ENCODE measurements at regions not wholly inside any gene's neighbourhood (a gene's known extent, or its start where the extent isn't known, plus 50 kb on each side); places are given as distances from the start of the nearest gene placed in this dataset.
A peak's percentile ranks its signal among the peaks of the same experiment; 100 is the strongest.
"Not testable (repeated sequence)": the region's sequence is repeated elsewhere in the genome, so short reads cannot be mapped to it uniquely, and the experiment has no call there.

DNA sequence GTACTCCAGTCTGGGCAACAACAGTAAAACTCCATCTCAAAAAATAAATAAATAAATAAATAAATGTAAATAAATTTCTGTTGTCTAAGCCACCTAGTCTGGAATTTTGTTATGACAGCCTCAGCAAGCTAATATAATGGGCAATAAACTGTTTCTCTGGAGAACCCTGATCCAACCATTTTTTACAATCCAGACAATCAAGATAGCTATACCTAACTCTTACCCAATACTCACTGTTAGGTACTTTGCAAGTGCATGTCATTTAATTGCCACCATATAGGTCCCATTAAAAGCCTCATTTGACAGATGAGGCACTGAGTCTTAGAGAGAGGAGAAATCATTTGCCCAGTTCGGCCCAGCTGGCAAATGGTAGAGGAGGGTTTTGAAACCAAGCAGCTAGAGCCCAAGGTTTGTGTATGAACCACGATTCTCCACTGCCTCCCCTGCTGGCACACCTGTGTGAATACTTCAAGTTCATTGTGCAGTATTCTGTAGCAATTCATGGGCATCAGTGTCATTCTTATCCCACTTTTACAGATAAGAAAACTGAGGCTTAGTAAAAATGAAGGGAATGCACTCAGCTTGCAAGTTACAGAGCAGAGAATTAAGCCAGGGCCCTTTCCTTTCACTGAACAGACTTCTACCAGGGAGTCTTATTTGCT is 107.0 kb upstream of the UBE2E1 start:
- ATAC-seq = no peak
- intact Hi-C loops (cut with DNase I) = no loop called here

DNA sequence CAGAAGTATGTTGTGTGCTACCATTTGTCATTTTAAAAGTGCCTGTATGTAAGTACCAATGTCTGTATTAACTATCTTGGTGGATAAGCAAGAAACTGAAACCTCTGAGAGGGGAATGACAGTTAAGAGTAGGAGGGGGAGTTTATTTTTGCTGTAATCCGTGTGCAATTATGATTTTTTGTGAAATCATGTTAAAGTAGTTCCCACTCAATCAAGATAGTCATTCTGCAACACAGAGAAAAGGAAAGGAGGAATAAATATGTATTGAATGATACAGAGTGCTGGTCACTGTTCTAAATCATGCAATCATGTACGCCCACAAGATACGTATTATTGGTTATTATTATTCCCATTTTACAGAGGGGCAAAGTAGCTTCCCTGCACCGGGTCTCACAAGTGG is 105.1 kb upstream of the UBE2E1 start:
- no peak for DNase-seq
- intact Hi-C loops (cut with DNase I) = no loop called here
- ATAC-seq = no peak

More for the DNA sequence above, 107.0 kb upstream of the UBE2E1 start:
- no peak for DNase-seq

DNA sequence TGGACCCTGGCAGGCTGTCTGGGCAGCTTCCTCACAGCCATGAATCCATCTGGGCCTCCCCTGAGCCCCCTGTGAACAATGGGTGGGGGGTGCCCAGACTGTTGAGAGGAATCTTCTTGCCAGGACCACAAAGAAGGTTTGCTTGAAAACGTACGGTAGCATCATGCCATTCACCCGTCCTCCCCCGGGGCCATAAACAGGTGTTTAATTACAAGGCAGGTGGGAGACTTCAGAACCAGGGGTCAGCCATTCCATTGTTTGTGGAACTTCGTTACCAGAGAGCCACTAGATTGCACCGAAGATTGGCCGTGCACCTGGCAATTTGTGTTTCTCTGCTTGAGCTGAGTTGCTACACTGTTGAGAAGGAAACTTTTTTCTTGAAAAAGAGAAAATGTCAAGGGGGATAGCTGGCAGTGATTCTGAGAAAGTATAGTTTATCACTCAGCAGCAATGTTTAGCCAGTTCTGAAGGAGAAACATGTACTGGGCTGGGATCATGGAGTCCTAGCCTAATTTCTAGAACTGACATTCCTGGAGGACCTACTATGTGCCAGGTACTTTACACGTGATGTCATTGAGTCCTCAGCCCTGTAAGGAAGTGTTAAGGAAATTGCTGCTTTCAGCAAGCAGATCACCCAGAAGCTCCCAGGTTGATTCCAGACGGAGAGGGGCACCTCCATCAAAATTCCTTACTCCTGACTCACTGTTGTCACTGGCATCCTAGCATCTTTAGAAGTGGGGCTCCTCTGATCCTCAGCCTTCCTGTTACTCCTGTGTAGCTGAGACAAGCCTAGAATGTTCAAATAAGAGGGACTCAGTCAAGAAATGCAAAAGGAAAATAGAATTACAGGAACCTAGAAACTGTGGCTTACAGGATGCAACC is 103.8 kb upstream of the UBE2E1 start:
- ATAC-seq (no peak), DNase-seq (no peak)
- intact Hi-C loops (cut with DNase I) = no loop called here

DNA sequence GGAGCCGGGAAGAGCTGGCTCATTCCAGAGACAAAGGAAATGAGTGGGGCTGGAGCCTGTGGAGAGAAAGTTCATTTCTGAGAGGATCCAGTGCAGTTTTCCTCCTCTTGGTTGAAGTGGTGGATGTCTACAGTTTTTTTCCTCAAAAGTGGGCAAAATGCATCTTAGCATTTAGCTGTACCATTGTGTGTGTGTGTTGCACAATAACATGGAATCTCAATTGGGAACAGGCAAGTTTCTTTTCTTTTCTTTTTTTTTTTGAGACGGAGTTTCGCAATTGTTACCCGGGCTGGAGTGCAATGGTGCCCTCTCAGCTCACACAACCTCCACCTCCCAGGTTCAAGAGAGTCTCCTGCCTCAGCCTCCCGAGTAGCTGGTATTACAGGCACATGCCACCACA is 101.5 kb upstream of the UBE2E1 start:
- DNase-seq (no peak), ATAC-seq (no peak)
- intact Hi-C loops (cut with DNase I) = no loop called here

DNA sequence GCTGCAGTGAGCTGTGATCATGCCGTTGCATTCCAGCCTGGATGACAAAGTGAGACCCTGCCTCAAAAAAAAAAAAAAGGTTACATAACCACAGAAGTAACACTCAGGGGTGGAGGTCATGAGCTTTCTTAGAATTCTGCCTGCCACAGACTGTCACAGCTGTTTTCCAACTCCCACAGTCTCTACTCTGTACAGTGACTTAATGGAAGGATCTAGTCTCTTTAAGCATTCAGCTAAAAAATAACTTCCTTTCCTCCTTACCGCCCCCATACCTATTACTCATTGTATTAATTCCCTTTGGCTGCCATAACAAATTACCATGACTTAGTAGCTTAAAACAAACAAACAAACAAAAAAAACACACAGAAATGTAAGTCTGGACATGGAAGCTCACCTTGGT is 99.6 kb upstream of the UBE2E1 start:
- ATAC-seq = peak in 1 of 2 donors; percentile 32
- intact Hi-C loops (cut with DNase I) = no loop called here
- DNase-seq = no peak

DNA sequence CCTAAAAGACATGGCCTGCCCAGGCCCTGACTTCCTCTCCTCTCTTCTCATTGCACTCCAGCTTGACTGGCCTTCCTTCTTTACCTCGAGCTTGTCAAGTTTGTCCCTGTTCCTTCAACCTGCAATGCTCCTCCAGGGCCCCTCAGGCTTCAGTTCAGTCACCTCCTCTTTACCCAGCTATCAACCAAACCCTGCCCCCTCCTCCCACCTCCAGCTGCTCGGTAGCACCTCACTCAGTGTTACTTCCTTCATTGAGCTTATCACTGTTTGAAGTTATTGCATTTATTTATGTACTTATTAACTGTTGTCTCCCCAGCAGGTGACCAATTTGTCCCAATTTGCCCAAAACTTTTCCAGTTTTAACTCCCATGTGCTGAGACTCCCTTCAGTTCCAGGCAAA is 95.8 kb upstream of the UBE2E1 start:
- DNase-seq (no peak), ATAC-seq (no peak)
- intact Hi-C loops (cut with DNase I) = no loop called here

DNA sequence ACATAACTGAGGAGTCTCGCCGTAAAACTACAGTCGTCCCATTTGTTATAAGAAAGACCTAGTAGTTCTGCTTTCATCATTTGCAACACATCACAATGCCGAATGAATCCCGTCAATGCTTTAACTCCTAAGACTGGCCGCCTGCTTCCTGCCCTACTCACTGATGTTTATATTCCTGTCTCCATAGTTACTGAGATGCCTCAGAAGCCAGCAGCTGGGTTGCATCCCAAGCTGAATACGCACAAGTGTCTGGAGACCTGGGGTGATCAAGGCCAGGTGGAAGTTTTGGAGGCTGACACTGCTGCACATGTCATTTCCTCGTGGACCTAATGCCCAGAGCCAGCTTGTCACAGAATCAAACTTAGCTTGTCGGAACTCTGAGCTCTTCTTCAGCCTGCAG is 95.2 kb upstream of the UBE2E1 start:
- intact Hi-C loops (cut with DNase I) = no loop called here
- ATAC-seq (peak; percentile 39 to 83), DNase-seq (peak; percentile 47)

DNA sequence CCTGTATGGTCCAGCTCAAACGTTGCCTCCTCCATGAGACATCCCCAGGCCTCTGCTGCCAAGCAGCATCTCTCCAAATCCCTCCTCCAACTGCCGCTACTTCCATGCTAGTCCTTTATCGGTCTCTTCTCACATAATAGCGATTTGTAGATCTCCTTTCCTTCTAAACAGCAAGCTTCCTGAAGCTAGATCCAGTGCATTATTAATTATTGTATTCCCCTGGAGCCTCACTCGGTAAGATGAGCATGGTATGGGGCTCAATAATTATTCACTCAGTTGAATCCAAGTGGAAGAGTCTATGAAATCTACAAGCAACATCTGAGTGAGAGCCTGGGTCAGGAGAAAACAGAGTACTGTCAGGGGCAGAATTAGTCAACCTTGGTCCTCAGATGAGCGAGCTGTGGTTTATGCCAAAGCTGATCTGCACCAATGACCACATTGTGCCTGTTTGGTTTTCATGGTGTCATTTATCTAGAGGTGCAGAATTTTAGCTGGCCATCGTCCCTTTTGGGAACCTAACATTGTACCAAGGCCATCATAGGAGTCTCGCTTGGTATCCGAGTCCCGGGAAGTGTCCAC is 93.8 kb upstream of the UBE2E1 start:
- ATAC-seq (peak in 1 of 2 donors; percentile 20), DNase-seq (no peak)
- intact Hi-C loops (cut with DNase I) = no loop called here

DNA sequence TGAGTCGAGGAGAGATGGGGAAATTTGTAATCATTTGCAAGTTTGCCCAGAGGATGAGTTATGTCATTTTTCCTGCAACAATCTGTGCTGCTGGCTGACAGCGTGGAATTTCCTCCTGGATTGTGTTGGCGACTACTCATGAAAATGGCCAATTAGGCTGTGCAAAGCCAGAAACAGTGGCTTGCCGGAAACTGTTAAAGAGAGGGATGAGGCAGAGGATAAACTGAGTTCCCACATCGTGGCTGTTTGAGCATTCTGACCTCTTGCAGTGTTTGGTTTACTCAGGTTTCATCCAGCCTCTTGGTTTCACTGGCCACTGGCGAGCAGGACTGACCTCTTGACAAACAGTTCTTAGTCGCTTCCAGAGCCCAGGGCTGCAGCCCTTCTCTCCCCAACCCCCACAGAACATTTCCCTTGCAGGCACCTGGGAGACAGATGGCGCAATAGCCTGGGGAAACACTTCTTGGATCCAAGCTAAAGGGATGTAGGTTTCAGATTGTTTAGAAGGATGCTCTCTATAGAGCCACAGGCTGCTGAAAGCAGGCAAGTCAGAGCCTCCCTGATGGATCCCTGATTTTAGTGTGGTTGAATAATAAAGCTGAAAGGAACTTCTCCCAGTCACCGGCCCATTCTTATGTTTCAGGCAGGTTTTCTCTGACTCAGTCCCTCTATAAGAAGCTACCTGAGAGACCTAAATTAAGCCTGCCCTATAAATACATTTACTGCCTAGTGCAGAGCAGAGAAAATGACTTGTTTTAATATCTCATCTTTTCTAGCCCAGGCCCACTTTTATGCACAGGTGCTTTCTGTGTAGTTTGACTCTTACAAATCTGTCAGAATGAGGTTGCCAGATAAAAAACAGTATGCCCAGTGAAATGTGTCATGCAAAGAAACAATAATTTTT is 92.8 kb upstream of the UBE2E1 start:
- DNase-seq = peak; percentile 57
- intact Hi-C loops (cut with DNase I) = no loop called here
- ATAC-seq = peak; percentile 74 to 76

DNA sequence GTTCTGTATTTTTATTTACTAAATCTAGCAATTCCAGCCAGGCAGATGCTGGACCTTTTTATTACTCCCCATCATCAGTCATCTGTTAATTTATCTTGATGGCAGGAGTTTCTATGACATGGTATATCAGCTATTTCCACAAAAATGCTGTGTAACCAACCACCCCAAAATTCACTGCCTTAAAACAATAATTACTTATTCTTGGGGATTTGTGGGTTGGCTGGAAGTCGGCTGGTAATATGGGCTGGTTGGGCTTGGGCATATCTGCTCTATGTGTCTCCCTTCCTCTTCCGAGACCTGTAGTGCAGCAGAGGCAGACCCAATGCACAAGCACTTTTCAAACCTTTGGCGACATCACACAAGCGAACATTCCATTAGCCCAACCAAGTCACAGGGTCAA is 92.1 kb upstream of the UBE2E1 start:
- intact Hi-C loops (cut with DNase I) = no loop called here
- no peak for ATAC-seq
- no peak for DNase-seq

DNA sequence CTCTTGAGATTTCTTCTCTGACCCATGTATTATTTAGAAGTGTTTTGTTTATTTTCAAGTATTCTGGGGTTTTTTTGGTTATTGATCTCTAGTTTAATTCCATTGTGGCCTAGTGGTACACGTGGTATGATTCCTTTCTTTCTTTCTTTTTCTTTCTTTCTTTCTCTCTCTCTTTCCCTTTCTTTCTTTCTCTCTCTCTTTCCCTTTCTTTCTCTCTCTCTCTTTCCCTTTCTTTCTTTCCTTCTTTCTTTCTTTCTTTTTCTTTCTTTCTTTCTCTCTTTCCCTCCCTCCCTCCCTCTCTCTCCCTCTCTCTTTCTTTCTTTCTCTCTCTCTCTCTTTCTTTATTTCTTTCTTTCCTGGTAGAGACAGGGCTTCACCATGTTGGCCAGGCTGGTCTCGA is 85.7 kb upstream of the UBE2E1 start:
- DNase-seq = no peak
- no peak for ATAC-seq
- intact Hi-C loops (cut with DNase I) = no loop called here

DNA sequence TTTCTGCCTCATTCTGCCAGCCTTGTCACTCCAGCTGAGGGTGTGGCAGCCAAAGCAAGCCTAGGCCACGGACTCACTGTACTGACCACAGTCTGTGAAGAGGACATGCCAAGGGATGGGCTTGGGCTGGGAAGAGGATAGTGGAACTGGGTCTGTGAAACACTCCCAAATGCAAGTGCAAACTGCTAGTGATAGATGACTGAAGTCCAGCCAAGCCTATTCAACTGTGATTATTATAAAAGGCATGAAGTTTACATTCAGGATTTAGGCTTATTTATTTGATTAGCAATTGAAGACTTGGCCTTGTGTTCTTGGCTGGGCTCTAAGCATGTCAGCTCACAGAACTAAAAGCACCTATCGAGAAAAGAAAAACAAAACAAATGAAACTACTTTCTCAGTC is 84.9 kb upstream of the UBE2E1 start:
- DNase-seq = no peak
- no peak for ATAC-seq
- intact Hi-C loops (cut with DNase I) = no loop called here

DNA sequence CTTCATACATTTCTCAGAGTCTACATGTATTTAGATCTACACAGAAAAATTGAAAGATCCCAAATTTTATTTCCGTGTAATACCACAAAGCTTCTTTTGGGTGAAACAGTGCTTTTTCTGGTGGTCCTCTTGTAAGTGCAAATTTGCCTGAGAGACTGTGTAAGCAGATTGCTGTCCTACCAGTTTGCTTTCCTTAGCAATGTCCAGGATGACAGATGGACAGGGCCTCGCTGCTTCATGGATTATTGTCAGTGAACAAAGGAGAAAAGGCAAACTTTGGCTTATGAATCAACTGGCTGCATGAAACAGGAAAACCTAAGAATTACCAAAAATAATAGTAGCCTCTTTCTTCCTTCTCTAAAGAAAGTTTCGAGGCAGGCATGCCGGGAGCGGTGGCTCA is 82.6 kb upstream of the UBE2E1 start:
- DNase-seq = no peak
- no peak for ATAC-seq
- intact Hi-C loops (cut with DNase I) = no loop called here

DNA sequence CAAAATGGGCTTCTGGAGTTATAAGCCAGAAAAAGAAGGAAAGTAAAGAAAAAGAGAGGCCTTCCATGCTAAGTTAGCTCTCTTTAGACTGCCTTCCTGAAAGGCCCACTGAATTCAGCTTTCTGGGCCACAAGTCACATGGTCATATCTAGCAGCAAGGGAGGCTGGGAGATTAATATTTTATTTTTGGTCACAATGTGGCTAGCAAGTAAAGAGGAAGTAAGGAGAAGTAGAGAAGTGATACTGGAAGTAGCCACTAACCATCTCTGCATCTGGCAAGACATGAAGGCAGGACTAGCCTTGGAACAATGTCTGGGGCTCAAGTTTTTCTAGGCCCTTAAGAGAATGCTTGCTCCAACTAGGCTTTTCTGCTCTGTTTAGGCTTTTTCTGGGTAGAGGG is 81.8 kb upstream of the UBE2E1 start:
- intact Hi-C loops (cut with DNase I) = no loop called here
- DNase-seq (no peak), ATAC-seq (no peak)

DNA sequence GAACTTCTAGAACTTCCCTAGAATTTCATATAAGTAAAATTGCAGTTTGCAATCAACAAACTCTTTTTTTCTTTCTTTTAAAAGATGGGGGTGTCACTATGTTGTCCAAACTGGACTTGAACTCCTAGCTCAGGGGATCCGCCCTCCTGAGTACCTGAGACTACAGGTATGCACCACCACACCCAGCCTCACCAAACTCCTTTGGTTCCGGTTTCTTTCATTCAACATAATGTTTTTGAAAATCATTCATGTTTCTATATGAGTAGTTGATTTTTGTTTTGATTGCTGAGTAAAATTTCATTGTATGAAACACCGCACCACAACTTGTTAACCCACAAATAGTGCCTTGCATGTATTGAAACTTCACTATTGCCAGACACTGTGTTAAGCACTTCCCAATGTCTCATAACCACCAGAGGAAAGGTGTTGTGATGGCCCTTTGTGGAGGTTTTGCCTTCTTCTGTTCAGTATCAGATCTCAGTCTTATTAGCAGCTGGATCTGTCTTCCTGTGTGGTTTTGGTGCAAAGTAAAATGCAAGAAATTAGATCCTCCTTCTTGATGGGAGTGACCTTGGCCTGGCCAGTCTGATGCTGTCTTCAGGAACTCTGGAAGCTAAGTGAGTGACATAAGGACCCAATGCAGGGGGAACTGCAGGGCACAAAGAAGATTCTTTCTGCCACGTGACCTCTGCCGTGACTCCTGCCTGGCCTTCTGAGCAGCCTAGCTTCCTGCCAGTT is 78.8 kb upstream of the UBE2E1 start:
- intact Hi-C loops (cut with DNase I) = no loop called here
- DNase-seq (no peak), ATAC-seq (no peak)

DNA sequence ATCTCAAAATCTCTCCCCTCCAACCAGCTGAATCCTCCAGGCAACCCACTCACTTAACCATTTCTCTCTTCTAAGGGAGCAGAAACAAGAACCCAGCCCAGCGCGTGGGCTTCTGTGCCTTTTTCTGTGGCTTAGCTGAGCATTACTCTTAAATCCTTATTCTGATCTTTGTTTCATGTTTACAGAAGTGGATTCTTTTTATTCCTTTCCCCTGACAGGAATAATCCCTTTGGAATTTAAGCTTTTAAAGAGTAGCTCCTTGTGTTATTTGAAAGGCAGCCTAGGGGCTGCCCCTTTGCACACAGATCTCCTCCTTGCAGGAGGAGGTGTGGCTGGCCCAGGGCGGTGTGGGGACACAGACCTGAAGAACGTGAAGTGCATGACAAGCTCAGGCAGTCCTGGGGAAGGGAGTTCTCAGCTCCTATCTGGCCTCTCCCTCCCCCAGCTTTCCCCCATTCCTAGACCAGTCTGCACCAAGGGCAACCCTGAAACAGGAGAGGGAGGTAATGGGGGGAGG is 77.1 kb upstream of the UBE2E1 start:
- no peak for DNase-seq
- no peak for ATAC-seq
- intact Hi-C loops (cut with DNase I) = no loop called here

DNA sequence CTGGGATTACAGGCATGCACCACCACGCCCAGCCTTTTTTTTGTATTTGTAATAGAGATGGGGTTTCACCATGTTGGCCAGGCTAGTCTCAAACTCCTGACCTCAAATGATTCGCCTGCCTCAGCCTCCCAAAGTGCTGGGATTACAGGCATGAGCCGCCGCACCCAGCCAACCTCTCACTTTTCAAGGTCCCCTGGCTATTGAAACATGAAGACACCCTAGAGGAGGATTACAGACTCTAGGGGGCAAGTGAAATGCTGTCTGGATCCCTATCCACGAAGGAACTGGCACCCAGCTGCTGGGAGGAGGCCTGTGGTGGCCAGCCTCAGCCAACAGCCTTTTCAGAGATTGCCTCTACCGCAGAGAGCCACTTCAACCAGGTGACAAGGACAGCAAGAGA is 76.4 kb upstream of the UBE2E1 start:
- ATAC-seq; intact Hi-C loops (cut with DNase I): not testable (repeated sequence)

DNA sequence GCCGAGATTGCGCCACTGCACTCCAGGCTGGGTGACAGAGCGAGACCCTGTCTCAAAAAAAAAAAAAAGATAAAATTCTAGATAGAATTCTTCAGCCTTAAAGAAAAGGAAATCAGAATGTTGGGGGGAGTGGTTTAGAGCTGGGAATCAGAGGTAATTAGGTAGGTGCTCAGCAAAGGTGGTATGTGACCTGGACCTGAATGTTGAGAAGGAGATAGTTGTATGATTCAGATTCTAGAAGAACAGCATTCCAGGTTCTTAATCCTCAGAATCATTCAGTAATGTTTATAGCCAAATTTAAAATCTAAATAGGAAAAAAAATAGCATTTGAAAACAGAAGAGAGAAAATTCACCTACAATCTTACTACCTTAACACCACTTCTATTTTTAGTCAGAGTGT is 71.3 kb upstream of the UBE2E1 start:
- DNase-seq = no peak
- intact Hi-C loops (cut with DNase I) = no loop called here
- no peak for ATAC-seq

More for the DNA sequence above, 76.4 kb upstream of the UBE2E1 start:
- not testable (repeated sequence) for DNase-seq

DNA sequence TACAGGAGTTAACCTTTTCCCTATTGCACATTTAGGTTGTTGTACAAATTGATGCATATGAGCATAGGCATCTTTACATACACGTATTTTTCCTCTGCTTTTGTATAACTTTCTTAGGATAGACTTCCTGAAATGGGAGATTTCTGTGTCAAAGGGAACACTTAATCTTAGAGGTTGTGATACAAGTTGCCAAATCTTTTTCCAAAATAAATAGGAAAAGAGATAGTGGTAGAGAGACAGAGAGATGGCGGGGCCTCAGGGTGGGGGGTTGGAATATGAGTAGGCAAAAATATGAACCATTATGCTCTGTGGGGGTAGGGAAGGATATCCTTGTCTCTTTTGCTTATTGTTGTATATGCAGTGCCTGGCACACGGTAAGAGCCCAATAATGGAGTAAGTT is 70.7 kb upstream of the UBE2E1 start:
- ATAC-seq = peak in 1 of 2 donors; percentile 14
- intact Hi-C loops (cut with DNase I) = no loop called here

More for the DNA sequence above, 70.7 kb upstream of the UBE2E1 start:
- peak; percentile 31 for DNase-seq

Measured in left cardiac atrium (tissue), 4 donors.